Occipital lobe (tissue), 1 donor: ENCODE measurements at regions not wholly inside any gene's neighbourhood (a gene's known extent, or its start where the extent isn't known, plus 50 kb on each side); places are given as distances from the start of the nearest gene placed in this dataset.

Experiments
- DNase-seq: peaks from one replicate; lab custom pipeline; 2025; lab: John Stamatoyannopoulos, UW

DNA sequence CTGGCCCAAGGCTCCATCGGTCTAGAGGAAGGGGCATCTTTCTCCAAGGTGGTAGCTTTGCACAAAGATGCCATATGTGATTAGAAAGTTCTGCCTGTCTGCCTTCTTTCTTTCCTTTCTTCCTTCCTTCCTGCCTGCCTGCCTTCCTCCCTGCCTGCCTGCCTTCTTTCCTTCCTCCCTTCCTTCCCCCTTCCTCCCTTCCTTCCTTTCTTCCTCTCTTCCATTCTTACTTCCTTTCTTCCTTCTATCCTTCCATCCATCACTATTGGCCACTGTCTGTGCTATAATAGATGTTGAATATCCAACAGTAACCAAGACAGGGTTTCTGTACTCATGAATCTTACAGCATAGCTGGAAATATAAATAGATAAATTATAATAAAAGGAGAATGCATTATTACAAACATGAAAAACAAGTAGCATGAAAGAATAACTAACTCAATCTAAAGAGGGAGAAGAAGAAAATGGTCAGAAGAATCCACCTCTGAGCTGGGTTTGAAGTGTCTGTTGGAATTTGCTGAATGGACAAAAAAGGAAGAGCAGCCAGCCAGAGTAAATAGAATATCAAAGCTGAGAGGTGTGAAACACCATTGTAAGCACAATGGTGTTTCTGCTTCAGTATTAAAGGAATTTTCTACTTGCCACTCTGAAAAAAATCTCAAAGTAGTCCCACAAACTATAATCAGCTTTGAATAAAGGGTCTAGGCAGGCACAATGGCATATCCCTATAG, 250.6 kb upstream of the NR5A2 start:
- DNase-seq: no peak

DNA sequence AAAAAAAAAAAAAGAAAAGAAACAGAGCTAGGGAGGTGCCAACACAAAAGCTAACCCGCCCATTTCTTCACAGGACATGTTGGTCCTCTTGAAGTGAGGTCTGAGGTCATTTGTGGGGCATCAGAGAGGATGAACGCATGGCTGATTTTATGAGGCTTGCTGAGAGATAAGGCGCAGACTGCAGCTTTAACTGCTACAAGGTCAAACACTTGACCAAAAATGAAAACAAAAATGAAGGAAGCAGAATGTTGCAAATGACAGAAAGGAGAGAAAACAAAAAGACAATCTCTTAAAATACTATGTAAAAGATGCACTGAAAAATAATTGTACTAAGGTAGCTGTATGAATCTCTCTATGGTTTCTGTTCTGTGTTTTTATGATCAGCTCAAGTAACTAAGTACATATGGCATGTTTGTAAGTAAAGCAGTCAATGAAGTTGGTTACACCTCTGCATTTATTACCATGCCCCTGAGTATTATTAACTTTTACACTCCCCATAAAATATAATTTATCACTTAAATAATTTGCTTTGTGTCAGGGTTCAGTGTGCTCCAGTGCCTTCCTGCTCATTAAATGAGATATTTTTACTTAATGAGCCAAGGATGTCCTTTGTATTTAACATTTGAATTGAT, 249.1 kb upstream of the NR5A2 start:
- no peak for DNase-seq

DNA sequence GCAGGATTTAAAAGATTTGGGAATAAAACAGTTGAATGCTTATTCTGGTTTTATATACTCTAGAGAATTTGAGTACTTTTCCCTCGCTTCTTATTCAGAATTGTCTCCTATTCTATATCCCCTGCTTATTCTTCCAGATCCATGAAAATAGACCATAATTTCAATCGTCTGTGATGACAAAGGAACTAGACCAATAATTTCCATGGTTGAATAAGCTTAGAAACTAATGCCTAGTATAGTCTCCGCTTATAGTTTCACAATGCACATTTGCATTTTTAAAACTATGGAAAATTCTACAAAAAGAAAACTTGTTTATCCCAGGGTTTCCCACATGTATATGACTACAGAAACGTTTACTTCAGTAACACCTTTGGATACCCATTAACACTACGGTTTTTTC, 247.4 kb upstream of the NR5A2 start:
- no peak for DNase-seq

DNA sequence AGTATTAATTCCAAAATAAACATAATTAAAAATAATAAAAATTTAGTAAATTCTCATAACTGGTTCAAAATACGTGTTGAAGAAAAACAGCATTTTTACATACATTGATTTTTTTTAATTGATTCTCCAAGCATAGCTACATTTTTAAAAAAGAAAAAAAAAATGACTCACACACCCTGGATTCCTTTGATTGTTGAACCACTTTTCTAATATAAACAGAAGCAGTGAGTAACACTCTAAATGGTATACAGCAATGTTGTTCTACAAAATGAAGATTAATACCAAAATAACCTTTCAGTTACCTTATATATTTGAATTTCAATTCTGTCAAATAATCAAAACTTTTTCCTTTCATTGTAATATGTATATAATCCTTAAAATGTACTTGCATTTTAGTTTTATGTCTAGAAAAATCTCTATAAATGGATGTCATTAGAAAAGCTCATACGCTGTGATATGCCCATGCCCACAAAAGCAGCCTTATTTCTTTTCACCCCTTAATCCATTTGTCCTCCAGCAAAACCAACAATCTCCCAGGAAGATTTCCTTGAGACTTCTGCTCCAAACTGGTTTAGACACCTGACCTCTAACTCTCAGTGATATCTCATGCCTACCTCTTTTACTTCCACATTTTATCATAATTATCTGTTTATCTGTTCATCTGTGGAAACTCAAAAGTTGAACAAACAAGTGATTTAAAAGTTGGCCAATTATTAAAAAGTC, 246.4 kb upstream of the NR5A2 start:
- no peak for DNase-seq

DNA sequence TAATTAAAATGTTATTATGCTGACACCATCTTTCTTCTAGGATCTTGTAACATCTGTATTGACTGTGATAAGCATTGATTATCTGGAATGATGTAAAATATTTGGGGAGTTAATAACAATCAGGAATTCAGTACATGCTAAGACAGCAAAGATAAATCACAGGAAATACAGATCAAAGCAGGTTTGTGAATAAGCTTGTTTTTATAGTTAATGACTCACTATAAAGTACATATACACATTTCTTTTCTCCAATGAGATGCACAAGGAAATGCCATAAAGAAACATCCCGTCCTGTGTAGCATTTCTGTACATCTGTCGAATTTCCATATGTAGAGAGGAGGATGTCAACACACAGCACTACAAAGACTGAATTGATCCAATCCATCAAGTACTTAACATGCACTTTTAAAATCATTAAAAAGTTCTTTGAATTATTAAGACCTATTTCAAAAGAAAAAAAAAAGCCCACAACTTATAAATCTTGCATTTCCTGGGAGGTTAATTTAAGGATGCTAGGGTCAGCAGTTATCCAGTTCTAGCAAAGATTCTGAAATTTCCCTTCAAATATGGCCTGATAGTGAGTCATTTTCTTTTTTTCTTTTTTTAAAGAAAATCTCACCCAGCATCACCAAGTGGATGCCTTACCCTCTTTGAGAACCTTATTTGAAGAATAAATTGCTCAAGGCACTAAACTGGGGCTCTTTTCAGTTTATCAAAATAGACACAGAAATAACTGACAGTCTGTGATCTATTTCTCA, 243.2 kb upstream of the NR5A2 start:
- no peak for DNase-seq

DNA sequence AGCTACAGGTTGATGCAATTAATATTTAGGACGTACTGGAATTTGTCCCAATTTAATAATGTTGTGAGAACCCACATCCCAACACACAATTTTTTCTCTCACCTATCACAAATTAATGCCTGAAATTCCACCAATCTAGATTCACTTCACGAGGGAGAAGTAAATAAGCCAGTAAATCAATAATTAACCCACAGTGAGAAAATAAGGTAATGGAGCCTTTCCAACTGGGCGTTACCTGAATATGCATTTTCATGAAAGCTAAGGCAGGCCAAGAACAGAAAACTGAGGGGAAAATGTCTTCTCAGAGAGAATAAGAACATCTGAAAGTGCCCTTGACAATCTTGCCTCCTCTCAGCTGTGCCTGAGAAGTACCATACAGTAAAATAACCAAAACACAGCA, 240.8 kb upstream of the NR5A2 start:
- DNase-seq: no peak

DNA sequence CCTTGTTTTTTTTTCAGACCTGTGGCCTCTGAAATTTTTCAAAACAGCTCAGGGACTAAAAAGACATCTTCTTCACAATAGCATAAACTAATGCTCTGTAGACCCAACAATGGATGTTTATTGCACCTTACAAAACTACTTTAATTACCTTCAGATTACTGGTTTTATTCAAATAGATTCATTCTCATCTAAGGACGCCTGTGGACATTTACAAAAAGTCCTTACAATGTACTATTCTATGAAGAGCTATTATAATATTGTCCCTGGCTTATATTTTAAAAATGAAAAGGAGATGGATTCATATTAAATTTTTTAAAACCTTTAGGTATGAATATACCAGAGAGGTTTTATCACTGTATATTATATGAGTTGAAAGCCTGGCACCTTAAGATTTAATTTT, 238.4 kb upstream of the NR5A2 start:
- DNase-seq: no peak

DNA sequence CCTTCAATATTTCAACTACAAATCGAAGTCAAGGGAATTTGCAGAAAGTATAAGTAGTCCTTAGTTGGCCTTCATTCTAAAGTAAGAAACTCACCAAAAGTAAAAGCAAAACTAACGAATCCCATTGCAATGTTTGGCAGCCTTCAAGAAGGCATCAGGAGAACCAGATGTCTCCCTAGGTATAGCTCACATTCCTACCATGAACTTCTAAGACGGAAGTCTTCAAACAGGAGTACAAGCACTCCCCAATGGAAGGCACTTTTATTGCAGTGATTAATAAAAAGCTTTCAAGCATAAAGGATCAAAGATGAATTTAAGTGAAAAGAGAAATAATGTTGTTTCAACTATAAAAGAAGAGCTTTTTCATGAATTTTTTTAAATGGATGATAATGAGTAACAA, 236.0 kb upstream of the NR5A2 start:
- DNase-seq: no peak

DNA sequence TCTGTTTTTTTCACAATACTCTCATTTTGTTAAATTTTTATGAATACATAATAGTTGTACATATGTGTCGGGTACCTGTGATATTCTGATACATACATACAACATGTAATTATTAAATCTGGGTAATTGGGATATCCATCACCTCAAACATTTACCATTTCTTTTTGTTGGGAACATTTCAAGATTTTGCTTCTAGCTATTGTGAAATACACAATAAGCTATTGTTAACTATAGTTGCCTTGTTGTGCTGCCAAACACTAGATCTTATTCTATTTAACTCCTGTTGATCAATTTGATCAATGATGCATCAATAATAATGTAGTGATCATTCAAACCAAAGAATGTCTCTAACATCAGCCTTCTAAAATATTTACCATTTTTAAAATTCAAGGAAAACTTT, 234.6 kb upstream of the NR5A2 start:
- DNase-seq: no peak

DNA sequence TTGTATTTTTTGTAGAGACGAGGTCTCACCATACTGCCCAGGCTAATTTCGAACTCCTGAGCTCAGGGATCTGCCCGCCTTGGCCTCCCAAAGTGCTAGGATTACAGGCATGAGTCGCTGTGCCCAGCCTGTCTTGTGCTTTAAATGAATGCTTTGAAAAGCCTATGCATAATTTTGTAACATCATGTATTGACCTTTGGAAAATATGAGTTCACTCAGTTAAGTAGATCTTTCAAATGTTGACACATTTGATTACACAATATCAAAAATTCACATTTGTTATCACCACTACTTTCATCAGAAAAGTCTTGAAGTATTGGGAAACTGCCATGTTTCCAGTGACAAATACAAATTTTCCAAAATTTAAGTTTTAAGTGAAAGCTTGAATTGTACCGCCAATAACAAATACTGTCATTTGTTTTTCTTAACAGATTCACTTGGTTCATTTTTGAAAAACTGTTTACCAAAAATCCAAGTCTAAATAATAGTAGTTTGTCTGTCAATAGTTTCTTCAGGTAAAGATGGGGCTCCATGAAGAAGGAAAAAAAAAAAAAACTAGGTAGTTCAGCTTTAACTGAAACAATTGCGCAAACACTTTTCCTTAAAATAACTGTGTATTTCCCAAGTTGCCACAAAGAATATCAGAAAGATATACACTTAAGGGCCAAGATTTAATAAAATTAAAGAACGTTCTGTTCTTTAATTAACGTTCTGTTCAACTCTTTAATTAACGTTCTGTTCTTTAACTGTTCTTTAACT, 233.2 kb upstream of the NR5A2 start:
- DNase-seq: no peak

DNA sequence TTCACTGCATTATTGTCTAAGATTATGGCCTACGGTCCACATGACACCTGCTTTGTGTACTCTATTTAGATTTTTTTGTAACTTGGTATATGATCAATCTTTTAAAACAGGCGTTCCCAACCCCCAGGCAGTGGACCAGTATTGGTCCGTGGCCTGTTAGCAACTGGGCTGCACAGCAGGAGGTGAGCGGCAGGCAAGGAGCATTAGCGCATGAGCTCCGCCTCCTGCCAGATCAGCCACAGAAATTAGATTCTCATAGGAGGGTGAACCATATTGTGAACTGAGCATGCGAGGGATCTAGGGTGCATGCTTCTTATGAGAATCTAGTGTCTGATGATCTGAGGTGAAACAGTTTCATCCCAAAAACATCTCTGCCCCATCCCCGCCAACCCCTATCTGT, 228.4 kb upstream of the NR5A2 start:
- DNase-seq: no peak

DNA sequence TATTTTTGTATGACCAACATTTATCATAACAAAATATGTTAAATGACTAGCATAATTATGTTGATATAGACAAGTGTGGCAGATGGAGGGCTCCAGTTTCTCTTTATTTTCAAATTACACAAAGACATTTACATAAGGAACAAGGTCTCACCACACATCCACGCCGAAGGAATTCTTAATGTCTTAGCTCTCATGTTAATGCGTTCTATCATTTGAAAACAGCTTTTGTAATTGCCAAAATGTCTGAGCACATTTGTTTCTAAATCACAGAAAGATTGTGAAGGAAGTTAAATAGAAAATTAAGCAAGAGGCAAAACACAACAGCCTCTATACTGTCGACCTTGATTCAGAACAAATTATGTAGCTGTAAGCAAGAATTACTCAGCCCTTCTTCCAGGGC, 223.0 kb upstream of the NR5A2 start:
- DNase-seq: no peak

DNA sequence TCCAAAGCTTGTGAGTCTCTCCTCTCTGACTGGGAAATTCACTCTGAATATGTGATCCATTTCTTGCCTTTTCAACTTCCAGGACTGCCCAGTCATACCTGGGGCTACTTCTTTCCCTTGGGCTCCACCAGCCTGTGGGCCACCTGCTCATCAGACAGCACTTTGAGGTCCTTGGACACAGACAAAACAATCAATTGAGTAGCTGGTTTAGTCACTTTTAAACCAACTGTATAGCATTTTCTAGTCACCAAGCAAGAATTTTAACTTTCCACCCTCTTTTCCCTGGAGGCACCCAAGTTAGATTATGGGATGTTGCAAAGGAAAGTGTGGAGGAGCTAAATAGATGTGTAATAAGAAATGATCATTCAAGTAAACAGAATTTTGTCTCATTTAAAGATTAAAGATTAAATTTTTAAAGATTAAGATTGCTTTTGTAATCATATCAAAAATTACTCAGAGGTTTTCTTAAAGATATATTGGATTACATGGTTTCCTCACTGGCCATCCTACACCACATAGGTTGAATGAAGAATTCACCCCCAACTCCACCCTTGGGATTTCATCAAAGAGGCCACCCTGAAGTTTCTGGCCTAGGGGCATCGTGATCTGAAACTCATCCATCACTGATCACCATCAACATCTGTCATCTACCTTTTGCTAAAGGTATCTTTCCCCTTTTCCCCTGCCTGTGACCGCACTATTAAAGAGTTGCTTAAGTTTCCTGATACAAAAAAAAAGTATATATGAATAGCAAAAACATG, 219.2 kb upstream of the NR5A2 start:
- DNase-seq: no peak

DNA sequence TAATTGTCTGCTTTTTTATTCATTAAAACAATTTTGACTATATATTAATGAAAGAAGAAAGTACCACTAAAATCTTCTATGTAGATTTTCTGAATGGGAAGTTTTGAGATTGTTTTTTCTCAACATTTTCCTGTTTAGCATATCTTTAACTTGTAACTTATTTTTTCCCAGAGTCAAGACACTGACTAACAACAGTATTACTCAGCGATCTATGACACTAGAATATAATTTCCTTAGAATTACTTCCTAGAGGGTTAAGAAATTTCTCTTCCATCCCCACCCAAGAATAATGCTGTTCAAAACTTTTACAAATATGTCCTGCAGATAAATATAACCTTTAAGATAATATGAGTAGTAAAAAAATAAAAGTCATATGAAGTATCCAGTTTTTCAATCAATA, 218.2 kb upstream of the NR5A2 start:
- no peak for DNase-seq

DNA sequence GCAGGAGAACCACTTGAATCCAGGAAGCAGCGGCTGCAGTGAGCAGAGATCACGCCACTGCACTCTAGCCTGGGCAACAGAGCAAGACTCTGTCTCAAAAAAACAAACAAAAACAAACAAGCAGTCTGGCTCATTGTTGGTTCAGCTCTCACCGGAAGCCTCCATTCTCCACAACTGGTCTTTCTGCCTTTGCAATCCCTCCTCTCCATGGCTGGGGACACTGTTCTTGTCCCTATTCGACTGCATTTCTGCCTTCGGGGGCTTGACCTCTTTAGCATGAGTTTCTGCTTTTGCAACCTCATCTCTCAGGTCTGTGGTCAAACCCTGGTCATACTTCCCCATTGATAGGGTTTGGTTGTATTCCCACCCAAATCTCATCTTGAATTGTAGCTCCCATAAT, 216.3 kb upstream of the NR5A2 start:
- DNase-seq: no peak

DNA sequence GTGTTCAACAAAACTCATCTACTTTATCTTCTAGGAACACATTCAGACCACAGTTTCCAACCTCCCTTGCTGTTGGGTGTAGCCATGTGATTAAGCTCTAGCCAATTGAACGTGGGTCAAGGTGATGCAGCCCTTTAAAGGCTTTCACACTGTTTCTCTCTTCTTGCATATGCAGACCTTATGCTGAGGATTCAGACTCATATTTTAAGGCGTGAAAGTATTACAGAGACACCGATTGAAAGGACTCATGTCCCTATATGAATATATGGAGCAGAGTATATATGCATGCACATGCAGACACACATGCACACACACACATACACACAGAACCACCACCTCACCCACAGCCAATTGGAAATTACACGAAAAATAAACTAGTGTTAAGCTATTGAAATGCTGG, 214.3 kb upstream of the NR5A2 start:
- DNase-seq: no peak

DNA sequence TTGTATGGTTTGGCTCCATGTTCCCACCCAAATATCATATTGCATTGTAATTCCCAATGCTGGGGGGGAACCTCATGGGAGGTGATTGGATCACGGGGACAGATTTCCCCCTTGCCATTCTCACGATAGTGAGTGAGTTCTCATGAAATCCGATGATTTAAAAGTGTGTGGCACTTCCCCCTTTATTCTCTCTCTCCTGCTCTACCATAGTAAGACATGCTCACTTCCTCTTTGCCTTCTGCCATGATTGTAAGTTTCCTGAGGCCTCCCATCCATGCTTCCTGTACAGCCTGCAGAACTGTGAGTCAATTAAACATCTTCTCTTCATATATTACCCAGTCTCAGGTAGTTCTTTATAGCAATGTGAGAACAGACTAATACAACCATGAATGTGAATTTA, 211.6 kb upstream of the NR5A2 start:
- no peak for DNase-seq

DNA sequence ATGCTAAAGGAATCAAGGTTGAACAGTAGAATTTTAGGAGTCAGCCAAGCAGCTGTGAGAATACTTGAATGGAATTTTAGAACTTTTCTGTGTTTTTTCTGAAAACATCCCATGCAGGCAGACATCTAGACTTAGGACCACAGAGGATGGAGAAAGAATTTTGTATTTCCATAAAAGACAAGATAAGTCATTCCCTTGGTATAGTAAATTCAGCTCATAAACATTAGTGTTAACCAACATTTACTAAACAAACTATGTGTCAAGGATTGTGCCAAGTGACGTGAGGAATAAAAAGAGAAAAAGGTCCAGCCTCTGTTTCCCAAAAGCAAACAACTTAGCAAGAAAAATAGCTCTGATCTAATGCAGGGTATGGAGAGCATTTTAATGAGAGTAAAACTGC, 210.2 kb upstream of the NR5A2 start:
- DNase-seq: no peak

DNA sequence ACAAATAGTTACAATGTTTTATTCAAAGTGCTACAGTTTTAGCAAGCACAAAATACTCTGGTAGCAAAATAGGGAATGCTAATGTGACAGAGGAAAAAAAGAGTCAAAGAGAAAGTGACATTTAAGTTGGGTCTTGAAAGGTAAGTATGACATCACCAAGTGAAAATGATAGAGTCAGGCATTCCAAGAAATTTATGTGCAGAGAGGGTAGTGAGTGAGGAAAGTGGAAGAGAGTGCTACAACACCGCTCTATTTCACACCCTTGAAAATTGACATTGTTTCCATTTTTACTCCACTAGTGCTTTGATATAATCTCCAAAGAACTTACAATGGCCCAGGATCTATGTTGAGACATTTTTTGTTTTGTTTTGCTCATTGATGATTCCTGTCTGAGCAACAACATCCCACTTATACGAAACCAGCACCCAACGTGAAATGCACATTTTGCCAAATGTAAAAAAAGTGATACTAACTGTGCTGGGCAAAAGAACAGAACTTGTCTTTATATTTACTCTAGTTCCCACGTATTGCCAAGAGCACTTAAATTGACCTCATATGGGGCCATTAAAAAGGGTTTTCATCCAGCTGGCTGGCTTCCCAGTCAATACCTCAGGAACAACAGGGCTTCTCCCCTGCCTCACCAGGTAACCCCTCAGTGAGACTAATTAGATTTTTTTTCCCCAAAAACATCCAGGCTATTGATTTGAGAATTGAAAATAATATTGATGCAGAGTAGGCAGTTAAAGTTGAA, 206.3 kb upstream of the NR5A2 start:
- DNase-seq: no peak

DNA sequence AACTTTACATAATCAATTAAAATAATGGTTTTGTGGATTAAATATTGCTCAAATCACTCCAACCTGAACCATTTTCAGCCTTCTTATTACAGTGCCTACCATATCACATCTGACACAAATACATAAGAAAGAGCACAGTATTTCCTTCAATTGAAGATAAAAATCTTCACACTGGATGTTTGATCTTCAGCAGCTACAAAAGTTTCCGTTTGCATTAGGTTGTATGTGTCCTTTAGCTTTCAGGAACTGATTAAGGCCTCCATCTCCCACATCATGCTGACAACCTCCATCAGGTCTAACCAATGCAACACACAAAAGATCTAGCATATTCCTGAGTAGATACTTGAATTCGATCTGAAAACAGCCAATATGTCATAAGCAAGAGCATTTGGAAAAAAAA, 195.1 kb upstream of the NR5A2 start:
- no peak for DNase-seq
